ENCODE measurements at regions not wholly inside any gene's neighbourhood (a gene's known extent, or its start where the extent isn't known, plus 50 kb on each side); places are given as distances from the start of the nearest gene placed in this dataset.
"Not testable (repeated sequence)": the region's sequence is repeated elsewhere in the genome, so short reads cannot be mapped to it uniquely, and the experiment has no call there.

DNA sequence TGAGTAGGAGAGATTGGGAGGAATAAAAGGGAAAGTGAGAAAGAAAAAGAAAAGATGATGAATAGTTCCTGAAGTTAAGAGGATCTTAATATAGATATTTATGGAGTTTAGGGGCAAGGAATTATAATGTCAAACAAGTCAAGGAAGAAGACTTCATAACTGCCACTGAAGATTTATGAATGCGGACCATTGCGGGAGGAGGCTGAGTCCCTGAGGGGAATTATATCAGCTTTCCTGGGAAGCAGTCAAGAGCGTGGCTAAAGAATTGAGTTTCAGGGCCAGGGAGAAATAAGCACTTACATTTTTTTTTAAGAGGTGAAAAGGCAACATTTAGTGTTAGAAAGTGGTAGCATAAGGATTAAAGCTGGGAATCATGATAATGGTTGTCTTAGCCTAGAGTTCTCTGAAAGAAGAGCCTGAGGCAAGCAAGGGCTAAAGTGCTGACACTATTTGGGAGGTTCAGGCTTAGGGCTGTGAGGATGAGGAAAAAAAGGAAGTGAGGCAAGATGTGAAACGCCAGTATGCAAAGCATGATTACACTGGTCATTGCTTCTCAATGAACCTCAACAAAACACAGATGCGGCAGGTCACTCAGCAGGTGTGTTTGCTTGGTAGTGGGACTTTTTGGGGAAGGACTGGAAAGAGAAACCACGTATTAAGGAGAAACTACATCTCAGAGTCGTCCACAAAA lies 217.1 kb downstream of the SLC4A3 start:
- no peak for DNase-seq

DNA sequence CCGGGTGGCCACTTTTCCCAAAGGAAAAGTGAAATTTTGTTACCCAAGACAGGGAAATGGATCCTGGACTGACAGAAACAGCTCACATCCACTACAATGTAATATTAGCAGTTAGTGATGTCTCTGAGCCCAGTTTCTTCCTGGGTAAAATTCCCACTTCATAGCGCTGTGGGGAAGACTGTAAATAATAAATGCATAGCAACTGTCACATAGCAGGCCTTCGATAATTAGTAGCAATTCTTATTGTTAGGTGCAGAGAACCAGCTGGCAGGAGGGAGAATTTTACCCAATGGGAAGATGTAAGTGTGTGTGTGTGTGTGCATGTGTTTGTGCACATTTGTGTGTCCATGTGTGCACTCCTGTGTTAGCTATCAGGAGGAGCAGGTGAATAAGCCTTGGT lies 221.5 kb downstream of the SLC4A3 start:
- DNase-seq: no peak

DNA sequence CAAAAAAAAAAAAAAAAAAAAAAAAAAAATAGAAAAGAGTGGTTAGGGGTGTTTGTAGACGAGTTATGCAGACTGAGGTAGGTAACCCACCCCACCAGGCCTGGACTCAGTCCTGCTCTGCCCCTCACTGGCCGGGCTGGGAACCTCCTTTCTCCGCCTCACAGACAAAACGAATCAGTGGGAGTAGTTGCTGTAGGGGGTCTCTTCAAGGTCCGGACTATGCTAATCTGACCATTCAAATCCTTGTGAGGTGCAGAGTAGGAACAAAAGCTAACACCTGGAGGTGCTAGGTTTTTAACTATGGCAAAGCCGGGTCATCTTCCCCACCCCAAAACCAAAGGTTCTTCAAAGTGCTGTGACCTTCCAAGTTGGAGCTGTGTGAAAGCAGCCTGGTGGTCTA lies 223.7 kb downstream of the SLC4A3 start:
- no peak for DNase-seq

DNA sequence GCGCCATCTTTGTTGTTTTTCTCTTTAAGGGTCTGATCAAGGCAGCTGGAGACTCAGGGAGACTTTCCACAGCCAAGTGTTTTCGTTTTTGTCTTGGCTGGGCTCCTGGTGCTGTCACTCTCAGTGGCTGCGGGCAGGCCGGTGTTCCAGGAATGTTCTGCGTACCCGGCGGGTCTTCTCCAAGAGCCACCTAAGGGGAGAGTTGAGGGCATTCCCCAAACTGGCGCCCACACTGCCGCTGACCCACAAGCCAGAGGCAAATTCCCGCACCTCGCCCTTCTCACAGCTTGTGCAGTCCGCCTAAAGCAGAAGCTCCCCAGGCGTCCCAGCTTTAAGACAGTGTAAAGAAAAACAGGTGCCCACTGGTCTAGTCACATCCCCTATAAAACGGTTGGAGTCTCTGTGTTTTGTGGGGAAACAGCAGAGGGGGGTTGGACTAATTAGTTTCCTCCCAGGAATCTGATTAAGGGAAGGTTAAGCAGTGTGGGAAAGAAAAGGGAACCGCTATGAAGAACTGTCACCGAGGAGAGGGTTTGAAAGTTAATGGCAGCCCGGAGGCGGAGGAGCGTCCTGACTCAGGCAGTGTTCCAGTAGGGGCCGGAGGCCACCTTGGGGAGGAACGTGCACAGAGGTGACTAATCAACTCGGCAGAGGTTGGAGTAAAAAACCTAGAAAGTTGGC lies 224.5 kb downstream of the SLC4A3 start:
- DNase-seq: no peak

DNA sequence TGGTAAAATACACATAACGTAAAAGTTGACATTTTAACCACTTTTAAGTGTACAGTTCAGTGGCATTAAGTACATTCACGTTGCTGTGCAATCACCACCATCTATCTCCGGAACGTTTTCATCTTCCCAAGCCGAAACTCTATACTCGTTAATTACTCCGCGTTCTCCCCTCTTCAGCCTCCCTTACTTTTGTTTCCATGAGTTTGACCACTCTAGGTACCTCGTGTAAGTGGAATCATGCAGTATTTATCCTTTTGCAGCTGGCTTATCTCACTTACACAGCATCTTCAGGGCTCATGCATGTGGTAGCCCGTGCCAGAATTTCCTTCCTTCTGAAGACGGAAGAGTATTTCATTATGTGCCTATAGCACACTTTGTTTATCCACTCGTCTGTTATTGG lies 225.2 kb downstream of the SLC4A3 start:
- no peak for DNase-seq

DNA sequence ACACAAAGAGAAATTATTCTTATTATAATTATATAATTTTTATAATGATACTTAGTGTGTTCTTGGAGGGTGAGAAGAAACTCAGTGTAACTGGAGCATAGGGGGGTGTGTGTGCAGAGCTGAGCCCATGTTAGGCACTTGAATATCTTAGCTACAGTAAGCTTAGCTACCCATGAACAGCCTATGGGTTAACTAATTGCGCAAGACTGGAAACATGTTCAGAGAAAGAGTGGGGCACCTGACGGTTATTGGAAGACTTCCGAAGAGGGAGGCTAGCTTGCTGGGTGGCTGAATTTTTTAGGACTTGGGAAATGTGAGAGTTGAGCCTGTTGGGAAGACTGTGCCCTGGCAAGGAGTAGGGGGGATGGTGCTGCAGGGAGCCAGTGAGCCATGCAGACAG lies 229.2 kb downstream of the SLC4A3 start:
- DNase-seq: no peak

DNA sequence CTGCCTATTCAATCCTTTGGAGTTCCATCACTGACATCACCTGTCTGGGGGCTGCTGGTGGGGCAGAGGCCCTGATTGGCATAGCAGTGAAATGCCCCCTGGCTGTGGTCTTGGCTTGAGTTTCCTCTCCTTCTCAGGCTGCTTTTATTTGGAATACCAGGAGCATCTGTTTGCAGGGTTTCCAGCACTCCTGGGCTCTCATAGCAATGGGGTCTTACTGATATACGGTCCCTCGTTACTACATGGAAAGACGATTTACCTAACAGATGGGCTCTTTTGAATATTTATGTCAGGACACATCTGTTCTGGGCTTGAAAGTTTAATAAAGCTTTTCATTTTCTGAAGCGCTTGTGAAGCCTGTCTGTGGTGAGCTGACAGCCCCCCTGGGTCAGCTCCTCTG lies 230.3 kb downstream of the SLC4A3 start:
- peak; percentile 16 for DNase-seq

DNA sequence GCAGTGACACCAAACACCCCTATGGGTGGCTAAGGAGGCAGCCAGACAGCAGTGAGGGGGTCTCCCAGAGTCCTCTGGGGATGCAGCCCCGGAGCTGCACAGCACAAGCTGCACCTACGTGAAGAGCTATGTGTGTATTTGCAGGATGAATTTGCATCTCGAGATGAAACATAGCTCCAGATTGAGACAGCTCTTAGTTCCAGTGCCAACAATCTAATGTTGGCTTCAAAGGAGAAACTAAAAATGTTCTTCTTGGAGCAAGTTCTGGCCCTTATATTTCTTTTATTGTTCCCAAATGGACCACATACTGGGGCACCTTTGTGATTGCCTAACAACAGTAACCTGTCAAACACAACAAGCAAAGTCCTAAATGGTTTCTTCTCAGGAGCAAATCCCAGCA lies 233.9 kb downstream of the SLC4A3 start:
- no peak for DNase-seq

DNA sequence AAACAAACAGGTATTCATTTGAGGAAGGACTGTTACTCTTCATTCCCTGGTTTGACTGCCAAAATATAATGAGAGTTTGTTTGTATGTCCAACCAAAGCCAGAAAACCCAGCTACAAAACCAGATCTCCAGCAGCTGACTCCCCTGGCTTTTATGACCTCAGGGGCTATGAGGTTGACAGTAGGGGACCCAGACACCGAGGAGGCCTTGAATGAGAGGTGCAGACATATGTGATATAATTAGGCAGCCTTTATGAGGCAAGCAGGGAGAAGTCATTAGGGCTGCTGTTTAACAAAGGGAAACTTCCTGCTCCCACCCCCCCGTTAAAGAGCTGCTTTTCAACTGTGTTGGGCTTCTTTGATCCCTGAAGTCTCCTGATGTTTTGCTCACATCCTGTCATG lies 236.7 kb downstream of the SLC4A3 start:
- peak; percentile 9 for DNase-seq

DNA sequence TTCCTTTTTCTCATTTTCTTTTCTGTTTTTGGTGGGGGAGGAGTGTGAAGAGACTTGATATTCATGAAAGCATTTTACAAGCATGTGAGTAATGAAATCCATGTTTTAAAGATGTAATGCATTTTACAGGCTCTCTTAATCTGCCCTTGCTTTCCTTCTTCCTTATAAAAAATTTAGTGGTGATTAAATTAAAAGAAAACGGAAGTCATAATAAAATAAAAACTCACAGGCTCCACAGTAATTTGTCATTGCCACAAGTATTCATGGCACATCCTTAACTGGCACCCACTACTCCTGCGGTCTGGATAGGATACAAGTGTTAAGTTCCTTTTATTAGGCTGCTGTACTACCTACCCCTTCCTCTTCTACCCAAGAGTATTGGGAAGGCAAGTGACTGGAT lies 241.2 kb downstream of the SLC4A3 start:
- DNase-seq: no peak

DNA sequence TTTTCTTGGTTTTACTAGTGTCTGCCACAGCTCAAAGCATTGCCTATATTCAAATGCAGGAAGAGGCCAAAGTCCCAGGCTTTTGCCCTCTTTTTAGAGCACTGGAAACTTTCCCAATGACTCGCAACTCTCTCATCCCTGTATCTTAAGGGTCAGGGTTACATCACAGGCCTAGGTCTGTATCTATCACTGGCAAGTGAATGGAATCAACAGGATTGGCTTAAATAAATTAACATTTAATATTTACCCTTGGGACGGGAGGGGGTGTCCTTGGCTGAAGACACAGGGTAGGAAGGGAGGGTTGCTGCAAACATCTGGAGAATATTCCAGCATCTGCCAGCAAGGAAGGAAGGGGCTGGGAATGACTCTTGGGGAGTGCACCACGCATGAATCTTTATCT lies 242.6 kb downstream of the SLC4A3 start:
- no peak for DNase-seq

DNA sequence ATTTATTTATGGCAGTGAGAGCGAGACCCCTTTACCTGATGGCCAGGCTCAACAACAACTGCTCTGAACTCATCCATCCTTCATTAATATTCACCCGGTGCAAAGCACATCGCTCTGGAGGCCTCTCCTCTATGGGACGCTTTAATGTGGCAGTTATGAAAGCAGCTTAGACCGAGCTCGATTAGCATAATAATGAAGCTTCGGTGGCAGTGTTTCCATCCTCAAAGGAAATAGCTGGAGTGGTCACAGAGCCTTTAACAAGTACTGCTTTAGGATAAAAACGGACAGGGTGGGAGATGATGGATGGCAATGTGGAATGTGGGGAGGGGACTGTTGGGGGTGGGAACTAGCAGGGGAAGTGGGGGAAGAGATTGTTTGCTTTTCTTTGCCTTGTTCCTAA lies 243.9 kb downstream of the SLC4A3 start:
- peak; percentile 62 for DNase-seq

DNA sequence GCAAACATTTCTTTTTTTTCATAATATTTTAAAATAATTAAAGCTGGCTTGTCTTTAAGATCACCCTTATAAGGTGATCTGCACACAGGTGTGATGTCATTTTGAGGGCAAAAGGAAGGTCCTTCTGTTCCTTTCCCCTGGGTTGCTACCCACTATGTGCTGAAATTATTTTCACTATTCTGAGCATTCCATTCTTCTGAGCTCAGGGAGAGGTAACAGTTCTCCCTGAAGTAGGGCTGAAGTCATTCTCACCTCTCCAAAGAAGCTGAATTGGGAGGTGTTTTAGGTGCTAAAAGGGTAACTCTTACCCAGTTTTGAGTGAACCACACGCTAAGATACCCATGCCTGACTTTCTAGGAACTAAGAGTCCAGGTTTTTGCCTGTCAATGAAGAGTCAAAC lies 247.6 kb downstream of the SLC4A3 start:
- DNase-seq: no peak

DNA sequence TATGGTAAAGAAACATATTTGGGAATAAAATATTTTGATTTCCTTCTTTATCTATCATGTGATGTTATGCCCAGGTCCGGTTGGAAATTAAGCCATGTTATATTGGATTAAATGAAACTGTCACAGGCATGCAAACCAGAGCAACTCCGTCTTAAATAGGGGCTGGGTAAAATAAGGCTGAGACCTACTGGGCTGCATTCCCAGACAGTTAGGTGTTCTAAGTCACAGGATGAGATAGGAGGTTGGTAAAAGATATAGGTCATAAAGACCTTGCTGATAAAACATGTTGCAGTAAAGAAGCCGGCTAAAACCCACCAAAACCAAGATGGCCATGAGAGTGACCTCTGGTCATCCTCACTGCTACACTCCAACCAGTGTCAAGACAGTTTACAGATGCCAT lies 248.6 kb downstream of the SLC4A3 start:
- DNase-seq: not testable (repeated sequence)

DNA sequence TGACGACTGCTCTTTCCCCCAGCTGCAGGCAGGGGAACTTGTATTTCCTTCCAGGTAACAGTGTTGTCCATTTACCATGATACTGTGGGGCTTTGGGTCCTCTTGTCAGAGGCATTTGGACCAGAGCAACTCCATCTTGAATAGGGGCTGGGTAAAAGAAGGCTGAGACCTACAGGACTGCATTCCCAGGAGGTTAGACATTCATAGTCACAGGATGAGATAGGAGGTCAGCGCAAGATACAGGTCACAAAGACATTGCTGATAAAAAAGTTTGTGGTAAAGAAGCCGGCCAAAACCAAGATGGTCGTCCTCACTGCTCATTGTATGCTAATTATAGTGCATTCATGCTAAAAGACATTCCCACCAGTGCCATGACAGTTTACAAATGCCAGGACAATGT lies 249.5 kb downstream of the SLC4A3 start:
- no peak for DNase-seq

DNA sequence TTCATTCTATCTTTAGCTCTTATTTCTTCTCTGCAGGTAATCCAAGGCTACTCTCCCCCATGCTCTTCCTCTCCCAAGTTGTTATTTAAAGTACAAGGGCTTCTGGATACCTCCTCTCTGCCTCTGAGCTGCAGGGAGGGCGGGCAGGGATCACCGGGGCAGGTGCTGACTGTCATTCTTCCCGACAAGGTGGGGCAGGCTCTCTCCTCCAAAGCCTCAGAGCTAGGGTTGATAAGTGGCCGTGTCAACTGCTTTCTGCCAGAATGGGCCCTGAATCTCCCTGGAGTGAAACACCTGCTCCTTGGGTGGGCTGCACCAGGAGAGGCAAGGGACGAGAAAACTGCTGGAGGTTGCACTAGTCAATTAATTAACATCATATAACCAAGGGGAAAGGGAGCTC lies 250.3 kb downstream of the SLC4A3 start:
- no peak for DNase-seq

DNA sequence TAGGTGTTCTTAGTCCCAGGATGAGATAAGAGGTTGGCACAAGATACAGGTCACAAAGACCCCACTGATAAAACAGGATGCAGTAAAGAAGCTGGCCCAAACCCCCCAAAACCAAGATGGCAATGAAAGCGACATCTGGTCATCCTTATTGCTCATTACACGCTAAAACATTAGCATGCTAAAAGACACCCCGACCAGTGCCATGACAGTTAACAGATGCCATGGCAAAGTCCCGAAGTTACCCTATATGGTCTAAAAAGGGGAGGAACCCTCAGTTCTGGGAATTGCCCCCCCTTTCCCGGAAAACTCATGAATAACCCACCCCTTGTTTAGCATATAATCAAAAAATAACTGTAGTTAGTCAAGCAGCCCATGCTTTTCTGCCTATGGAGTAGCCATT lies 251.1 kb downstream of the SLC4A3 start:
- DNase-seq: no peak

DNA sequence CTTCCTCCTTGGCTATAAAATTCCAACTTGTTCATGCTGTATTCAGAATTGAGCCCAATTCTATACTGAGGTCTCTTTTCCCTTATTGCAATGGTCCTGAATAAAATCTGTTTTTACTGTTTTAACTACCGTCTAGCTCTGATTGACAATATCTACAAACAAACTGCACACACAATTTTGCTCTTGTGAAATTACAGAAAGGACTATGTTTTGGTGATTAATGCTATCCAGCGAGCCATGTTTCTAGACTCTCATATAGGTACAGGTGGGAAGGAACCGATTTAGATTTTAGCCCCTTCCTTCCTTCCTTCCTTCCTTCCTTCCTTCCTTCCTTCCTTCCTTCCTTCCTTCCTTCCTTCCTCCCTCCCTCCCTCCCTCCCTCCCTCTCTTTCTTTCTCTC lies 254.4 kb downstream of the SLC4A3 start:
- DNase-seq: no peak

DNA sequence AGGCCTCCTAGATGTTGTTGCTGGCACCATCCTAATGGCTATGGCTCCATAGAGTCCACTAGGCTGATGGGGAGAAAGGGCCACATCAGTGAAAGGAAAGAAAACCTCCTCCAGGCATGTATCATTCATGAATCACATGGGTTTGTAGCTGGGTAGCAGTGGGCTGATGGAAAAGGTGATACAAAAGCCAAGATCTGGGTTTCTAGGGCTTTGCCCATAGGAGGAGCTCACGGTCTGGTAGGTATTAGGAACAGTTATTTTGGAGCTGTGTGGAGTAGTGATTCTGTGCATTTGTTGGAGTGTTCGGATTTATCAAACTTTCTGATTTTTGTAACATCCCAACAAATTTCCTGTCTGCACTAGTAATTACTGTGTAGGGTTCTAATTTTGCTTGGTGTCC lies 259.2 kb downstream of the SLC4A3 start:
- DNase-seq: no peak

DNA sequence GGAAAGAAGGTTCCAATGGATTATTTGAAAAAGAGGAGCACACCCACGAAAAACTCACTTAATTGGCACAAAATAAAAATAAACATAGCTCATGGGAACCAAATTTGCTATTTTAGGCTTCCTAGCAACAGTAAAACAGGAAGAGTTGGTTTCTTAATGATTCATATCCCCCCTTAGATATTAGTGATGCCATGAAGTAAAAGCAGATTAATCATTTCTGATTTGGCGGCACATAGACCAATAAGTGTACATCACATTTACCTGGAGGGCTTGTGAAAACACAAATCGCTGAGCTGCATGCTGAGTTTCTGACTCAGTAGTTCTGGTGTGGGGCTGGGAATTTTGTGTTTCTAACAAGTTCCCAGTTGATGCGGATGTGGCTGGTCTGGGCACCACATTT lies 260.4 kb downstream of the SLC4A3 start:
- no peak for DNase-seq

DNA sequence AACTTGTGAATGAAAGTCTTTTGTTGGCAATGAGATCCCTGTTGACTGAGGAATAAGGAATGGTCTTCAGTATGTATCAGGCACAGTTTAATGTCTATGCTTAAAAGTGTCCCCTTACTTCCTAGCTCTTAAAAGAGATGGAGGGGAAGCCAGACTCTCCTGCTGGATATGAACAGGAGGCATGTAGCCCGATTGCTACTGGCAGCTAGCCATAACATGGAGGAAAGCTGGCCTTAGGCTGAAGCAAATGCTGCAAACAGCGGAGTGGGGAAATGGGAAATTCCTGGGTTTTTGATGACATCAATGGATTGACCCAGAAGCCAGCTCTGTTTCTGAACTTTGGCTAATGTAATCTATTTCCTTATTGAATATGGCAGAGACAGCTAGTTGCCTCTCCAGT lies 266.1 kb downstream of the SLC4A3 start:
- DNase-seq: no peak

DNA sequence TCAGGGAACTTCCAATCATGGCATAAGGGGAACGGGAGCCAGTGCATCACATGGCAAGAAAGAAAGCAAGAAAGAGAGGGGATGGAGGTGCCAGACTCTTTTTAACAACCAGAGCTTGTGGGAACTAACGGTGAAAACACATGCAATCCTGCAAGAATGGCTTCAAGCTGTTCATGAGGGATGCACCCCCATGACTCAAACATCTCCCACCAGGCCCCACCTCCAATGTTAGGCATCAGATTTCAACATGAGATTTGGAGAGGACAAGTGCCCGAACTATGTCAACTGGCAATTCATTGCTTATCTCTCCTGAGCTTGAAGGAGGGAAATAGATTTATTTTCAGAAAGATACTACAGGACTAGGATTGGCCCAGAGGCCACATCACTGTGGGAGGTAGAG lies 270.0 kb downstream of the SLC4A3 start:
- no peak for DNase-seq

DNA sequence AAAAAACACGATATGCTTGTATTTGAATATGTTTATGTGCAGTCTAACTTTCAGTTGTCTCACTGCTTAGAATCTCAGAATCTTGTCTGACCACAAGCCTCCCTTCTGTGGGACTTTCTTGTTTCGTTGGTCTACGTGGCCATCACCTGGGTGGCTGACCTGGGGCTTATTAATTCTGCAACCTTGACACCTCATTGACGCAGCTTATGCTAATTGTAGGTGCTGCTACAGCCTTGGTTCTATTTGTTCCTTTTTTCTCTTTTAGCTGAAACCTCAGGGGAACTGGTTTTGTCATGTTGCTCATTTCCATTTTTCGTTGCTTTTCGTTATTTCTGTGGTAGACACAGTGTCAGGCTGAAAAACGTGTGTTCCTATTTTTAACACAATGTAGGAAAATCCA lies 273.7 kb downstream of the SLC4A3 start:
- DNase-seq: no peak

DNA sequence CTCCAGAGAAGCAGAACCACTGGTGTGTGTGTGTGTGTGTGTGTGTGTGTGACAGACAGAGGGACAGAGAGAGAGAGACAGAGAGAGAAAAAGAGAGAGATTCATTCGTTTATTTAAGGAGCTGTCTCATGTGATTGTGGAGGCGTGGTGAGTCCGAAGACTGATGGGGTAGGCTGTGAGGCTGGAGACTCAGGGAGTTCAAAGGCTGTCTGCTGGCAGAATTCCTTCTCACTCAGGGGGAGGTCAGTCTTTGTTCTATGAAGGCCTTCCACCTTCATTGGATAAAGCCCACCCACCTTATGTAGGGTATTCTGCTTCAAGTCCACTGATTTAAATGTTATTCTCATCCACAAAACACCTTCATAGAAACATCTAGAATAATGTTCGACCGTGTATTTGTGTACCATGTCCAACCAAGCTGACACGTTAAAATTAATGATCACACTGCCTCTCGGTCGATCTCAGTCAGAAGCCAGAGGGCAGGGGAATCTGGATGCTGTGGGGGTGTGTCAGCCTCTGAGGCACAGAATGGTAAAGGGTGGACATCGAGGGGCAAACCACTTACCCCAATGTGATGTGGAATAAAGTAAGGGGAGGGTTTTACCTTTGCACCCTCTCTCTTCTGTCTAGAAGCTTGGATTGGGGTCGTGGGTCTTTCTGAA lies 275.6 kb downstream of the SLC4A3 start:
- peak; percentile 60 for DNase-seq

DNA sequence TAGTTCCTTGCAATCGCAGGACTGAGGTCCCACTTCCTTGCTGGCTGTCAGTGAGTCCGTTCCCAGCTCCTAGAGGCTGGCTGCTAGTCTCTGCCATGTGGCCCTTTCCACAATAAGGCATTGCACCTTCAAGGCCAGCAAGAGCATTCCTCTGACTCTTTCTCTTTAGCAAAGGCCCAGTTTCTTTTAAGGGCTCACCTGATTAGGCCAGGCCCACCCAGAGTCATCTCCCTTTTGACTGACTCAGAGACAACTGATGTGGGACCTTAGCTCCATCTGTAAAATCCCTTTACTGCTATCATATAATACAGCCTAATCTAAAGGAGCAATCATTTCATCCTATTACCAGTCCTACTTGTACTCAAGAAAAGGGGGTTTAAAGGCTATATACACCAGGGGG lies 278.2 kb downstream of the SLC4A3 start:
- DNase-seq: no peak
